GM21825 (cell line): ENCODE measurements at regions not wholly inside any gene's neighbourhood (a gene's known extent, or its start where the extent isn't known, plus 50 kb on each side); places are given as distances from the start of the nearest gene placed in this dataset.

Experiments used
- ATAC-seq: cut with Tn5 transposase; IDR thresholded peaks from one replicate; pipeline ENCODE4 v1.9.1; 2021; ENCODE audit warnings: mild to moderate bottlenecking, moderate library complexity; ENCODE audit not compliant: unreplicated experiment

DNA sequence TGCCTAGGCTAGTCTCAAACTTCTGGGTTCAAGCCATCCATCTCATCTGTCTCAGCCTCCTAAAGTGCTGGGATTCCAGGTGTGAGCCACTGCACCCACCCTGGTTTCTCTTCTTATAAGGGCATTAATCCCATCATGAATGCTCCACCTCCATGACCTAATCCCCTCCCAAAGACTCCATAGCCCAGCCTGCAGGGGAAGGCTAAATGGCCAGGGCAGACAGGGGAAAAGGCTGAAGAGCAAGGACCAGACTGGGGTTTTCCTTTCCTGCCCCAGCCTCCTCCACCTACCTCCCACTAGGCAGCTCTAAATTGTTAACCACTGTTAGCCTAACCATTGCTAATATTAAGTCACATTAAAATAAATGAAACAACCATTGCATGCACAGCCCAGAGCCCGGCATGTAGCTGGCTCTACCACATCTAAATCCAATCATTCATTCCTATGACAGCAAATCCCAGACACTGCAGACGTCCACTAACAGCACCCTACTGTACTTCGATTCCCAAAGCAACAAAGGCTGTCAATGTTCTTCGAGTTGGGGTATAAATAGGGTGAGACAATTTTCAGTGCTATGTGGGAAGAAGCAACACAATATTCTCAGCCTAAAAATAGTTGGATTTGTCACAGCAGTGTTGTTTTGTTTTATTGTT, 243.2 kb upstream of the ARID1B start:
- no peak for ATAC-seq

GRCh38 chr6:156526081-156526480, 251.1 kb upstream of the ARID1B start:
- ATAC-seq, result no peak

DNA sequence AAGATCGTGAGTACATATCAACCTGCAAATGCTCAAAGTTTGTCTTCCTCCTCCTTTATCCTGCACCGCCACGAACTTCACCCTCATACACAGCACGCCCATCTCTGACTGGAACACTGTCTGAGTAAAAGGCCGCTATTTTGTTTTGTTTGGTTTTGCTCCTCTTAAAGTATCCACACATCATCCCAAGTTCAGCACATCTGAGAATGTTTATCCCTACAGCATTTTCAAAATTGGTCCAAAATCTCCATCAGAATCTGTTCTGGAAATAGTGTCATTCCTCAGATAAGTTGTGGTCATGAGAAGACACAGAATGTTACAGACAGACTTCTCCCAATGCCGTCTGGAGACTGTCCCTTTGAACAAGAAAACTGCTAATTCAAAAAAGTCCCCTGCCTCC, 251.6 kb upstream of the ARID1B start:
- no peak for ATAC-seq

- ATAC-seq, result no peak
Observed at GRCh38 chr6:156519940-156520339, 257.2 kb upstream of the ARID1B start.

GRCh38 chr6:156517088-156517487, 260.1 kb upstream of the ARID1B start:
- no peak for ATAC-seq

DNA sequence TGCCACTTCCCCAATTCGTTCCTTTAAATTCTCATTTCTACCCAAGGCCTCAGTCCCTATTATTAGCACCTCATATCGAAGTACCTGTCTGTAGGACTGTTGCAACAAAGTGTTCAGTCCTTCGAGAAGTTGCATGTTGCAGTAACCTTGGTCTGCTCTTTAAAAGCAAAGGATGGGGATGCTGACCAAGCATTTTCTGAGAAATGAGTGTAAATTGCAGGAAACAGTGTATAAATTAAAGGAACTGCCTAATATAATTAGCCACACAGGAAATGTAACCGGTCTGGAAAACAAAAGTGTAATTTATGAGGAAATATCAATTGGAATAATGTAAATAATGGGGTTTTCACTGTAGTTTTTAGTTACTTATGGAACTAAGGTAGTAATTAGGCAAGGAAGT, 261.9 kb upstream of the ARID1B start:
- ATAC-seq, result no peak

DNA sequence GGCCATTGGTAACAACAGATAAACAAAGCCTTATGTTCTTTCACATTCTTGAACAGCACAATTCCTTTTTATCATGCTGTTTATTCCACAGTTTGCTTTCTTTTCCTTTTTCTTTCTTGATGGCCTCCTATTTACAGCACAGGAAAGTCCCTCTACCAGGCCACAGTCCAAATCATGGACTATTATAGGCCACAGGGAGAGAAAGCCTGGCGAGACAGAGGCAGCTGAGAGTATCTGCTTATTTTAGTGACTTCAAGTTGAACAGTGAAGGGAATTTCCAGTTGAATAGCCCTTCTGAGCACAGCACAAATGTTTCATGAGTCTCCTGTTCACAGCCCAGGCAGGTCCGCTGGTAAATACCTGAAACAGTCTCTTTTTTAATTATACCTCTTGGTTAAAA, 263.7 kb upstream of the ARID1B start:
- no peak for ATAC-seq

GRCh38 chr6:156511570-156511969, 265.6 kb upstream of the ARID1B start:
- no peak for ATAC-seq

DNA sequence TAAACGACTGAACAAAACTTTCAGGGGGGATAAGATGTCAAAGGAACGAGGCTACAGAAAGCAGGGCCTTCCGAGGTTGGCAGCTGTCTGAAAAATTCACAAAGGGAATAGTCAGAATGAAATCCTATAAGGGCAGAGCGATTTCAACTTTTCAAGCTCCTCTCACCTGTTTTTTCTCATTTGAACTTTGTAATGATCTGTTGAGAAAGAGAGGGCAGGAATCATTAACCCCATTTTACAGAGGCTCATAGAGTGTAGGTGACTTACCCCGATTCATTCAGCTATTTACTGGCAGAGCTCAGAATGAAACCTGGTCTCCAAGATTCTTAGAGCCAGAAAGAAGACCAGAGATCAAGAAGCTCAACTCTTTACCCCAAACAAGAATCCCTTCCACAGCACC, 266.1 kb upstream of the ARID1B start:
- no peak for ATAC-seq

DNA sequence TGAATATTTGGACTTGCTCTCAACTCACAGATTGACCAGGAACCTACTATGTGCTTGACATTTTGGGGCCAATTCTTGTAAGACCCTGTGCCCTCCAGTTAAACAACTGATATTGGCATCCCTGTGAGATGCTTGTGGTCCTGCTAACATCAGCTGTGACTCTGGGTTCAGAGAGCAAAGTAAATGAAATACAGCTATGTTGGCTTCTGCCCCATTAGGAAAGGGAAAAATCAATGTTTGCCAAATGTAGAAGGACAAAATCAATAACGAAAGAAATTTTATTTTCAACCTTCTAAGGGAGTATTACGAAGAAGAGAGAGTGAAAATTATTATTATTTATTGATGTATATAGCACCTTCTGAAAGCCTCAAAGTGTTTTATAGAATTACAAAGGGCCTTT, 266.9 kb upstream of the ARID1B start:
- no peak for ATAC-seq

DNA sequence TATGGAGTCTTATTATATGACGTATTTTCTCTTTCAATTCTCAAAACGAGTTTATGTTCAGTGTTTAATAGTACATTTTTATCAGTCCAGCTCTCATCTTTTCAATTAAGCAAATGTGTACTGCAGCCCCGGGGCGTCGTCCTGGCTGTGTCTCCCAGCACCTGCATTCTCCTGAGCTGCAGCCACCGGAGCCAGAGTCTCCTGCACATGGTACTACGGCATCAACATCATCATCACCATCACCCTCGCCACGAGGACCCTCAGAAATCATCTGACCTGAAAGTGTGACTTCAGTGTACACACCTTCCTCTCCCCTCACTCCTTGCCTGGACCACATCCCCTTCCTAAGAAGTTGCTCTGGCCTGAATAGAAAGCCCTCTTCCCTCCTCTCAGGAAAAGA, 267.7 kb upstream of the ARID1B start:
- ATAC-seq, result no peak

GRCh38 chr6:156508923-156509322, 268.3 kb upstream of the ARID1B start:
- ATAC-seq, result no peak

GRCh38 chr6:156508126-156508525, 269.1 kb upstream of the ARID1B start:
- ATAC-seq, result no peak

GRCh38 chr6:156507656-156508055, 269.5 kb upstream of the ARID1B start:
- no peak for ATAC-seq

DNA sequence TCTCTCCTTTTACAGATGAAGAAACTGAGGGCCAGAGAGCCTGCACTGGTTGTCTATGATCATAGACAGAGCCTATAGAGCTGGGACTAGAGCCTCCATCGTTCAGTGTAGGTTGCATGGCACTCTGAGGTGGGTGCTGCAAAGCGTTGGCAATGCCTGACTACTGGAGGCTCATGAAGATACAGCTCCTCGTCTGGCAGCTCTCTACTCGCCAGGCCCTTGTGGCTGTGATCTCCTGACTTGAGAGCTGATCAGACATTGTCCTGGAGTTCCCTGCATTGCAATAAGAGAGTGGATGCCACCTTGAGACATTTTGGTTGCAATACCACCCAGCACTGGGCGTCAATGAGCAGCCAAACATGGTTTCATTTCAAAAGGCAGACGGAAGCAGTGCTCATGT, 270.1 kb upstream of the ARID1B start:
- ATAC-seq, result no peak

DNA sequence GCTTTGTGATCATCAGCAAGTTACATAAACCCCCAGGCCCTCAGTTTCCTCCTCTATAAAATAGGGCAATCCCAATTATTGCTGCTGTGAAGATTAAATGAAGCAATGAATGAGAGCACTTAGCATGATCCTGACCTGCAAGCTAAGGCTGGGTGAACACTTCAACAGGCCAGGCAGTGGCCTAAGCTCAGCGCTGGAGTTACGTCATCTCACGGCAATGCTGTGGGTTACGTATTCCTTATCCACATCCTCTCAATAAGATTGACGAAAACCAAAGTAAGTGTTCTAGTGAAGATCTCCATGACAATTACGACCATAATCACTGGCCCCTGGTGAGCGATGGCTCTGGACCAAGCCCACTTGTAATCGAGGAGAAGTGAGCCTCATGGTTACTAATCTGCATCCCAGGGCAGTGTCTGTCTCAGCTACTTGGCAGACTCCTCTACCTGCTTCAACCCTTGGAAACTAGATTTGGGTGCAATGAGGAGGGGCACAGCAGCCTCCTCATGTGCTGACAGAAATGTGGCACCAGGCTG, 274.1 kb upstream of the ARID1B start:
- ATAC-seq, result no peak

DNA sequence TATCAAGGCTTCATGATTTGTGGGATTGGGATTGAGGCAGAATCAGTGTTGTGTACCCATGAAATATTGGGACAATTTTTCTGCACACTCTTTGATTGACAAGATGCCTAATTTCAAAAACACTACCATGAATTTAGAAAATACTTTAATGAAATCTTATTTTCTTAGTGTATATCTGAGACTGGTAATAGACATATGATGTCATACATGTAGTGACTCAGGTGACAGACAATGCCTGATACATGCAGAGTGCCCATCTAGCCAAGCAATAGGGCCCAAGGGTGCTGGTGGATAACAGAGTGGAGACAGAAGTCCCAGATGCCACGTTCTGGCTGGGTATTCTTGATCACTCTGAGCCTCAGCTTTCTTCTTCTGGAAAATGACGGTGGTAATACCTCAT, 279.6 kb upstream of the ARID1B start:
- ATAC-seq, result no peak

- ATAC-seq, result no peak
Observed at GRCh38 chr6:156487877-156488276, 289.3 kb upstream of the ARID1B start.

DNA sequence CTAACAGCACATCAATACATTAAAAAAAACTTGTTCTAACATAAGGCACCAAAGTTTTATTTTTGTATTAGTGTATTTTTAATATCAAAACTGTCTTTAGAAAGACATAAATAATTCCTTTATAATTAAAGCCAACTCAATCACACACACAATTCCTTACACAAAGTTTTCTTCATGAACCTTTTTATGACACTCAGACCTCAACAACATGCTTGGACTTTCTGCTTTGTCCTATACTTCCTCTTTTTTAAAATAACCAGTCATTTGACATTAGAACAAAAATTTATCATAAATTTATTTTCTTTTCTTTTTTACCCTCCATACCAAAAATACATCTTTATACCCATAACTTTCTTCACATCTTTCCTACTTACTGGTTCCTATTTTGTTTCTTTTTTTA, 292.0 kb upstream of the ARID1B start:
- ATAC-seq, result no peak

DNA sequence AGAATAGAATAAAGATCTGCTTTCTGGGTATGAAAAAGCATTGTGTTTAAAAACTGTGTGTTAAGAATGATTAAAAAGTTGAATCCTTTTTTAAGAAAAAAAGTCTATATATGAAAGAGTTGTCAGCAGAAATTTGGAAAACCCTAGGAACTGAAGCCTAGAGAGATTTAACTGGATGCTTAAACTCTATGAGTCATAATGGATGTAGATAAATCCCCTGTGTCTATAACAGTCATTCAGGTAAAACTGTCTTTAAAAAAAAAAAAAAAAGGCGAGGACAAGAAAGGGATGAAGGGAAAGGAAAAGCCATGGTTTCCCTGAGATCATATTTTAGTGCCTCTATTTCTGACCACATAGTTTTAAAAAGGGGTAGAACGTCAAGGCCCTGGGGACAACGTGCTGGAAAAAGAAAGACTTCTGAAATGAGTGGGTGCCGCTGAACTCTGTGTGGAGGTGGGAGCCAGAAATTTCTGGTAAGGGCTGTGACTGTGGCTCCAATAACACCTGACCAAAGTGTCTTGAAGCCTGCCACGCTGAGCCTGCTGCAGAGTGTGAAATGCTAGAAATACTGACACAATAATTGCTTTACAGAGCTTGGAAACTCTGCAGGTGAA, 302.6 kb upstream of the ARID1B start:
- ATAC-seq, result no peak

DNA sequence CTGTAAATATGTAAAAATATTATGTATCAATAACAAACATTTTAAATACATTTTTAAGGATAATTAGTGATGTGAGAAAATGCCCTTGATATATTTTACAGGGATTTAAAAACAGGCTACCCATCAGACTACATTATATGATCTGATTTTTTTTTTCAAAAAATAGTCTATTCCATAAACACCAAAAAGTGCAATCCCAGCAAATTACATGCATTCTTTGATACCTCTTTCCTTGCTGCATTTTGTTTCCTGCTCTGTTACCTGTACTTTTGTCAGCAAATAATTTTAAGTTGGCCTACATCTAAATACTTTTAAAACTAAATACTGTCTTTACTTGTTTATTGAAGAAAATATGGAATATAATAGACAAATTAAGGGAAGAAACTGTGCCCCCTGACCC, 306.2 kb upstream of the ARID1B start:
- ATAC-seq, result no peak

- ATAC-seq, result no peak
Observed at GRCh38 chr6:156464100-156464878, 312.9 kb upstream of the ARID1B start.
